MG63 (cell line): ENCODE measurements at regions not wholly inside any gene's neighbourhood (a gene's known extent, or its start where the extent isn't known, plus 50 kb on each side); places are given as distances from the start of the nearest gene placed in this dataset.

Experiments used
- DNase-seq: peaks from one replicate; pipeline ENCODE4 v3.0.0-alpha.2; 2020
- H3K27me3 ChIP-seq: fragments of 250-450 bp; sonication (Bioruptor Pico); 2 replicates; pipeline ENCODE4 v1.5.1; 2020; ENCODE audit warnings: mild to moderate bottlenecking, moderate library complexity
- H3K36me3 ChIP-seq: fragments of 250-450 bp; sonication (Bioruptor Pico); 2 replicates; pipeline ENCODE4 v1.5.1; 2020; ENCODE audit warnings: mild to moderate bottlenecking, moderate library complexity
- H3K4me3 ChIP-seq: fragments of 250-450 bp; sonication (Bioruptor Pico); 2 replicates; pipeline ENCODE4 v1.5.1; 2020; ENCODE audit warnings: mild to moderate bottlenecking, moderate library complexity
- H3K9me3 ChIP-seq: fragments of 250-450 bp; sonication (Bioruptor Pico); 2 replicates; pipeline ENCODE4 v1.5.1; 2020; ENCODE audit warnings: mild to moderate bottlenecking, moderate library complexity

DNA sequence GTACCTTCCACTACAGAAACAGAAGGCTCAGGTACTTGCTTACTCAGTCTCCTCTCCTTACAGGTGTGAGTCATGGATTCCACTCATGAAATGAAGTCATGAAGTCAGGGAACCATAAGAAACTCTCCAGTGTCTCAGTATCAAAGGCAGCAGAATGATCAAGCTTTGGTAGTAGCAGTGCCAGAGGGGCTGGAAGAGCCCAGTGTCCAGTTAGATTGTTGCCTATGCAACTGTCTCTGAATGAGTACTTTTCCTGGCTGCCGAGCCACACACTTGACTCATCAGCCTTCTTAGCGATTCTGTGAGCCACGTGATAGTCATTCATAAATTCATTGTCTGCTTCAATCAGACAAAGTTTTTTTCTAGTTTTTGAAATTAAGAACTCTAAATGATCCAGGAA is 52.2 kb upstream of the DTNBP1 start:
- no peak overlapping the region for H3K4me3 ChIP-seq
- DNase-seq, result peak; percentile 58
- no peaks in the 10 kb centered on the region for H3K36me3 ChIP-seq
- 0 out of 2 replicates have a peak, but pooled peaks cover 2% of the 10 kb centered on the region for H3K27me3 ChIP-seq
- H3K9me3 ChIP-seq, result no peaks in the 10 kb centered on the region

DNA sequence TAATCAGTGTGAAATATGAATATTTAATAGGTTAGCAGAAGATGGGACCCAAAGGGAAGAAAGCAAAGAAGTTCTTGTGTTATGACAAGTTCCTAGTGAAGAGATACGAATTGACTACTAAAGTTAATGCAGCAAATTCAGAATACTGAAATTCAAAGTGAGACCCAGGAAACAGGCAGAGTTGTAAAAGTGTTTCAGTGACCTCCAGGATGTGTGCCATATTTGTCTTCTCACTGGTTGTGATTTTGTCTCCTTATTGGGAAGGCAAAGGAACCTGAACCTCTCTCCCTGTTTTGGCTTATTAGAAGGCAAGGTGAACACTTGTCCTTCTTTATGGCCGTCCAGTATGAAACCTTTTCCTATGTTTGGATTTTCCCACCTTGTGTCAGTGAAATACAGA is 51.8 kb upstream of the DTNBP1 start:
- no peaks in the 10 kb centered on the region for H3K9me3 ChIP-seq
- 0 out of 2 replicates have a peak, but pooled peaks cover 2% of the 10 kb centered on the region for H3K27me3 ChIP-seq
- no peak for DNase-seq
- H3K36me3 ChIP-seq, result no peaks in the 10 kb centered on the region
- no peak overlapping the region for H3K4me3 ChIP-seq

DNA sequence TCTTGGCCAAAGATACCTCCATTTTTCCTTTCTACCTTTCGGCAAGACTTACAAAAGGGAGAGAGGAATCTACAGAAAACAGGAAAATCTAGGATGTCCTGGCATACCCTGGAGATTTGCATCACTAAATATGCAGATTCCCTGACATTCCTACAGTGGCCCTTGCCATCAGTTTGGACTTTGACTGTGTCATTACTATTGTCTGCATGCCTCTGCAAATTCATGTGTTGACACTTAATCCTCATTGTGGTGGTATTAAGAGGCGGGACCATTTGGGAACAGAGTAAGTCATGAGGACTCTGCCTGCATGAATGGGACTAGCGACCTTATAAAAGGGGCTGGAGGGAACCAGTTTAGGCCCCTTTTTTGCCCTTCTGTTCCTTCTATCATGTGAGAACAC is 50.5 kb upstream of the DTNBP1 start:
- DNase-seq, result no peak
- no peaks in the 10 kb centered on the region for H3K27me3 ChIP-seq
- H3K9me3 ChIP-seq, result no peaks in the 10 kb centered on the region
- no peak overlapping the region for H3K4me3 ChIP-seq
- no peaks in the 10 kb centered on the region for H3K36me3 ChIP-seq

DNA sequence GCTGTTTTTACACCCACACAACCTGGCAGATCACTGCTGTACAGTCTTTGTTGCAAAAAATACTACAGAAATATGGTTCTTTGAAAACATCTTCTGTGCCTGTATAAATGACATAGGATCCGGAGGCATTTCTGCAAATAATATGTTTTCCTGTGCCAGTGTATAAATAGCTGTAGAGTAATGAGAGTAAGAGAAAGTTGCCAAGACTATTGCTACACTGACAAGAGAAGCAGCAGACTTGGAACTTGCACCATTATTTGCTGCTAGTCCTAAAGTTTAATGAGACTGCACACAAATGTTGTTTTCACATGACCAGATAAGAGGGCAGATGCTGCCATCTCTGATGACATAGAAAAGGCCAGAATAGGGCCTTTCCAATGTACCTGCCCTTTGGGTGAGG is 50.0 kb upstream of the DTNBP1 start:
- no peaks in the 10 kb centered on the region for H3K27me3 ChIP-seq
- no peaks in the 10 kb centered on the region for H3K36me3 ChIP-seq
- no peaks in the 10 kb centered on the region for H3K9me3 ChIP-seq
- DNase-seq, result no peak
- H3K4me3 ChIP-seq, result no peak overlapping the region
